HCEC 1CT (cell line): ENCODE measurements at regions not wholly inside any gene's neighbourhood (a gene's known extent, or its start where the extent isn't known, plus 50 kb on each side); places are given as distances from the start of the nearest gene placed in this dataset.
"Not testable (repeated sequence)": the region's sequence is repeated elsewhere in the genome, so short reads cannot be mapped to it uniquely, and the experiment has no call there.

Source experiments
- DNase-seq: peaks from one replicate; pipeline ENCODE4 v3.0.0-alpha.2; 2017

DNA sequence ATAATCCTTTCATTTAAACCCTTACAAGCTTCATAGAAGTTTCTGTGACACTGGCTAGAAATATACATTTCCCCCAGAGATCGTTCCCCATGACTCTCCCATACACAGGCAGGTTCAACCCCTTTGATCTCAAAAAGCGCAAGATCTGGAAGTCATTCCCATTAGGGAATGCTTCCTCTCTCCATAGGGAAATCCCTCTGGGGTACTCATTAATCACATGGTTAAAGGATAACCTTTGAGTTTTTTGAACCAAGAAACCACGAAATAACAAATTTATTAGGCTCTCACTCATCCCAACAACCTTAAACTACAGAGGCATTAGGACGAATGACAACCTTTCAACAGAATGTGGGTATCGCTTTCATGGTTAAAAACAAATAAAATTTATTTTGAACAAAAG lies 211.9 kb upstream of the PRICKLE2 start:
- DNase-seq = no peak

- DNase-seq = not testable (repeated sequence)
Observed at GRCh38 chr3:64435023-64435422, 209.8 kb upstream of the PRICKLE2 start.

DNA sequence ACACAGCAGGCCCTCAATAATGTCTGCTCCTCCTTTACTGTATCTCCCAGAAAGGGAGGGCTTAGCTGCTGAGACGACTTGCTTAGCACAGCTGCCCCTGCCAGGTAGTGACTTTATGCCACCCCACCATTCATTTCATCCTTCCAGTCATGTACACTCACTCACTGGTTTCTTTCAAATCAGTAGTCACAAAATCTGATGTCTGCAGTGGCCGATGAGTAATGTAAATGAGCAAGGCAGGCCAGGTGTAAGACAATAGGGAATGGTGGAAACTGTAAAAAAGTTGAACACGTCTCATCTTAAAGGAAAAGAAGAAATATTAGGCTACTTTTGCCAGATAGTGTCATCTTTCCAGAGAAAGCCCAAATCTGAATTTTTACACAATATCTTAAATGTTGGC lies 207.6 kb upstream of the PRICKLE2 start:
- no peak for DNase-seq

GRCh38 chr3:64431526-64432091 lies 206.3 kb upstream of the PRICKLE2 start:
- DNase-seq = no peak

DNA sequence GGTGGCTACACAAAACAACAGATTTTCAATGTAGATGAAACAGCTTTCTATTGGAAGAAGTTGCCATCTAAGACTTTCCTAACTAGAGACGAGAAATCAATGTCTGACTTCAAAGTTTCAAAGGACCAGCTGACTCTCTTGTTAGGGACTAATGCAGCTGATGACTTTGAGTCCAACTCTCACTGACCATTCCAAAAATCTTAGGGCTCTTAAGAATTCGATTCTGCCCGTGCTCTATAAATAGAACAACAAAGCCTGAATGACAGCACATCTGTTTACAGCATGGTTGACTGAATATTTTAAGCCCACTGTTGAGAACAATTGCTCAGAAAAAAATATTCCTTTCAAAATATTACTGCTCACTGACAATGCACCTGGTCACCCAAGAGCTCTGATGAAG lies 202.4 kb upstream of the PRICKLE2 start:
- no peak for DNase-seq

DNA sequence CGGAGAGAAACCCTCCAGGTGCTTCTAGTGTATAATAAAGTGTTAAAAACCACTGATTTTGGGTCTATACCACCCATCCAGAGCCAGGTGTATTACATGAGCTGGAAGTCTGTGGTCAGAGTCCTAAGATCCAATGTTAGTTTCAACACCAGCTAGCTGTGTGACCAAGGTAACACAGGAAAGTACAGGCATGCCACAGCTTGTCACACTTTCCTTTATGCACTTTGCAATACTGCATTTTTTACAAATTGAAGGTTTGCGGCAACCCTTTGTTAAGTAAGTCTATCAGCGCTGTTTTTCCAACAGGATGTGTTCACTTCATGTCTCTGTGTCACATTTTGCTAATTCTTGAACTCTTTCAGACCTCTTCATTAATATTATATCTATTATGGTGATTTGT lies 201.3 kb upstream of the PRICKLE2 start:
- DNase-seq = no peak

GRCh38 chr3:64422932-64423331 lies 197.7 kb upstream of the PRICKLE2 start:
- DNase-seq = no peak

DNA sequence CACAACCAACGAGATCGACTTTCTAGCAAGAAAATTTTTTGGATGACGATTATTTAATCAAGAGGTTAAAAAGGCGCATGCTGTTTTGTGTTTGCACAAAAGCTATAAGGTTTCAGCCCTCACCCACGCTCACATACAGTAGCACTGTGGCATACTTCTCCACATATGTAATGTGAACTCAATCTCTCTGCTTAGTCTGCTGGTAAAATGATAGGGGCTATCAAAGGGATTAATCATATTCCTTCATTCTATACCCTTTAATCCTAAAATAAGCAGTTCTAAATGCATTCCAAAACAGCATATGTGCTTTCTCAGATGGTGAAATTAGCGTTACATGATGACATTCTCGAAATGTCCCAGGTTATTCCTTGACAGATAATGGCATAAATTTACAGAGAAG lies 196.9 kb upstream of the PRICKLE2 start:
- no peak for DNase-seq

DNA sequence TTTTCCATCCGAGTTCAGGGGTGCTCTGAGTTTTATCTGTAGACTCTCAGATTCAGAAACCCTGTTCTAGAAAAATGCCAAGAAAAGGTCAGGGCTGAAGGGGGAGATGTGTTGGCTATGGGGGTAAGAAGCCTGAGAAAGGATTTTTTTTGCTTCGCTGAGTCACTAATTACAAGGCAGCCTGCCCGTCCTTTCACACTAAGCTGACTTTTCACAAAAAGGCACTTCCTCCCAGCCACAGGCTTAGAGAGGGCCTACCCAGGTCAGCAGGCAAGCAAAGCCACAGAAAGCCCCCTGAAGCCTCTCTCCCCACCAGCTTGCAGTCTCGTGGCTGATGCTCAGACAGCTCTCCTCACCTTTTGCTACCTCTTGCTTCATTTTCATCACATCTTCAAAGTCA lies 192.6 kb upstream of the PRICKLE2 start:
- peak; percentile 39 for DNase-seq

DNA sequence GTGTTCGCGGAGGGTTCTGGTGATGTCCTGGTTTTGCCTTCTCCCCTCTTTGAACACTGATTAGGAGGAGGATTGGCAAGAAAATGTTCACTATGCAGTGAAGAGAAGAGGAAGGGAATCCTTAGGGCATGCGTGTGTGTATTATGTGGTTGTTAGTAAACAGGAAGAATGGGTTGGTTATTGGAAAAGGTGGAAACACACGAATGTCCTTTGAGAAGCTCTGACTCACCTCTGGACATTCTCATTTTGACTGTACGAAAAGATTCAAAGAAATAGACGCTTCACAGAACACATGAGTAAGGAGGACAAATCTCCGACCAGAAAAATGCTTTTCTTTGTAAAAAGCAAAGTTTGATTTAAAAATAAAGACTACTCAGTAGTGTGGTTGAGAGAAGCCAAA lies 188.8 kb upstream of the PRICKLE2 start:
- DNase-seq = no peak

DNA sequence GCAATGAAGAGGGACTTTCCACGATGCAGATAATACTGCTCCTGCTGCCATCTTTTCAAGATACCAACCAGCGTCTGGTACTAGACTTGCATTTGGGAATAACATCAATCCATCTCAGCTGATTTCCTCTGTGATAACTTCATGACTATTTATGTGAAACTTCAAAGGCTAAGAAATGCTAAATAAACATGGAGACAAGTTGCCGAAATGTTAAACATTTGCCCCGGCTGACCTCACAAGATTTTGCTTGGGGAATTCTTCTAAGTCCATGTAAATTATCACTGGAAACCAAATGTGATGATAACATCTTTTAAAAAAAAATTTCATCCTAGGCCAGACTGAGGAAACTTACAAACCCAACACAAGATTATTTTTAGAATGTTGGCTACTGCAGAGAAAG lies 185.8 kb upstream of the PRICKLE2 start:
- no peak for DNase-seq

DNA sequence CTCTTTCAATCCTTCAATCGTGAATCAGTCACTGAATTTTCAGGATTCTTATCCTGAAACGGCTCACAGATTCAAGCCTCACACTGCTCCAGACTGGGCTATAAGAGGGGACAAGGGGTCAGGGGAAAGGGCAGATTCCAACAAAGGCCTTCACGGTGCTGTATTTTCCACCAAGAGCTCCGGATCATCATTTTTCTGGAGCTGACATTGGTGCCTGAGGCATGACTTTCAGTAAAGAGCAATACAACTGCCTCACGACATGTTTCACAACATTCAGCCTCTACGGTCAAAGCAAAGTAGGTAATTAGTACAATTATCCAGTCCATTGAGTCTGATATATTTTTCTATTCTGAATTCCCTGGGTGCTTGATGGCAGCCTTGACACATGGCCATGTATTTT lies 185.0 kb upstream of the PRICKLE2 start:
- DNase-seq = no peak

GRCh38 chr3:64408770-64409169 lies 183.5 kb upstream of the PRICKLE2 start:
- DNase-seq = peak; percentile 40

- DNase-seq = no peak
Observed at GRCh38 chr3:64406271-64406670, 181.0 kb upstream of the PRICKLE2 start.

GRCh38 chr3:64405211-64405835 lies 180.1 kb upstream of the PRICKLE2 start:
- no peak for DNase-seq

GRCh38 chr3:64400706-64401105 lies 175.4 kb upstream of the PRICKLE2 start:
- no peak for DNase-seq

DNA sequence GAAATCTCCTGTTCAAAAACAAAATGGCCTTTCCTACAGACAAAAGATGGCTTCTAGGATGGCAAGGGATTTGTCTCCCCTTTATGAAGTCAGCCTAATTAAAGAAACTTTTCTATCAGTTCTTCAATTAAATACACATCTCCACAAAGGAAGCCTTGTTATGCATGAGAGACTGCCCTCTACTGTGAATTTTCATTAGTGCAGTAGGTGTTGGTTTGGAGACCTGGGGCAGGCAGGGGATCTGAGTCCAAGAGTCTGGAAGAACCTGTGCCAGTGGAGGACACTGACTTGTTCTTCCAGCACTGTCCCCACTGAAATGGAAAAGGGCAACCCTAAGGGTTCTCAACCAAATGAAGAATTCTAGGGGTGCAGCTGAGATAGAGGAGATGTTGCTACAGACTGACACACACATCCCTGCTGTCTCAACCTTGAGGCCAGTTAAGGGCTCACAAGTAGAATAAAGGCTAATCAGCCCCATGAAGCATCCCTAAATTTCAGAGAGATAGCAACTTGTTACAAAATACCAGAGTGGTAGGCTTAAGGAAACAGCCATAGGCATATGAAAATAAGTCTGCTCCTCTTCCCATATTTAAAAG lies 174.0 kb upstream of the PRICKLE2 start:
- peak; percentile 63 for DNase-seq

- peak; percentile 68 for DNase-seq
Observed at GRCh38 chr3:64398476-64398875, 173.2 kb upstream of the PRICKLE2 start.

GRCh38 chr3:64398006-64398405 lies 172.7 kb upstream of the PRICKLE2 start:
- DNase-seq = no peak

- no peak for DNase-seq
Observed at GRCh38 chr3:64397573-64397972, 172.3 kb upstream of the PRICKLE2 start.

DNA sequence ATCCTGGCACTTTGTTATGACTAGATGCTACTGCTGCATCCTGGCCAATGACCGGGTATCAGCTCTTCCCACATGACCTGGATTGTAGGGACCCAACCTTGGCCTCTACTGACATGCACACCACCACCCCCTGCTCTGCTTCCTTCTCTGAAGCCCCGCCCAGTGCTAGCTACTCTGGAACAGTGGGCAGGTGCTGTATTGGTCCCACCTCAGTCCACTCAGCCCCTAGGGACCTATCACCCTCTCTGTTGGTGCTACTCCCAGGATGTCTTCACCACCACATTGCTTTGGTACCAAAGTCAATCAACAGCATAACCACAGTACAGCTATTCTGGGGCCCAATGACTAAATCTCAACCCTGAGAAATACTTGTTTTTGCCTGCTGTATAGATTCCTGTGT lies 170.2 kb upstream of the PRICKLE2 start:
- no peak for DNase-seq

DNA sequence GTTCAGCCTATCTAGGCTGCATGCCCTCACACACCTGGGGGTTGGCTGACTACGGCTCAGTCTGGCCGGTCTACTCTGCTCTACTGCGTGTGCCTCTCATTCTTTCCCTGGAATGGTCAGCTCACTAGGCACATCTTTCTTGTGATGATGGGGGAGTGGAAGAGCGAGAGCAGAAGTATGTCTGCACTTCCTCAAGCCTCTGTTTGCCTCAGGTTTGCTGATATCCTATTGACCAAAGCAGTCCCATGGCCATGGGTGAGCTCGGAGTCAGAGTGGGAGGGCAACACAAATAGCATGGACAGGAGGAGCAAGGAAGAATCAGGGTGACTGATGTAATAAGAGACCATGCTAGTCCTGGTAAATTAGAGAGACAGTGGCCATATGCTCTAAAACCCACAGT lies 167.9 kb upstream of the PRICKLE2 start:
- no peak for DNase-seq

GRCh38 chr3:64392001-64392400 lies 166.7 kb upstream of the PRICKLE2 start:
- no peak for DNase-seq

DNA sequence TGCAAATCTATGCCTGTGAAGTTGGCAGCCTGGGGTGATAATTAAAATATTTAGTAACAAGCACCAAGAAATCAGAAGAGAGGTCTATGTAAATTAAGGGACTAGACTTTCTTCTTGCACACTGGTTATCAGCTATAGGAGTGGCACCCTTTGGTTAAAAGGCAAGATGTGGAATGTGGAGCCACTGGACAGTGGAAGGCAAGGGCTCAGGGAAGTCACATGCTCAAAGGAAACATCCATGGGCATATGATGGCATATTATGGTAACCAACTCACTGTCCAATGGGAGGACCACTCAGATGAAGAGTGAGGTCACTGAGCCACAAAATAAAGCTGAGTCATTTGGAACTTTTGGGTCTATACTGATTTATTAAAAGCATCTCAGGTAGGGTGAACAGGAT lies 165.6 kb upstream of the PRICKLE2 start:
- DNase-seq = no peak

- DNase-seq = no peak
Observed at GRCh38 chr3:64388886-64389285, 163.6 kb upstream of the PRICKLE2 start.
